ACC112 (cell line): ENCODE measurements at regions not wholly inside any gene's neighbourhood (a gene's known extent, or its start where the extent isn't known, plus 50 kb on each side); places are given as distances from the start of the nearest gene placed in this dataset.

Source experiments
- H2AFZ ChIP-seq: fragments of 200-600 bp; sonication (generic); one replicate; pipeline ENCODE4 v1.6.0; 2017; ENCODE audit warnings: antibody characterized with exemption, low read length; ENCODE audit not compliant: unreplicated experiment
- H3K27ac ChIP-seq: fragments of 200-600 bp; sonication (generic); 2 replicates; pipeline ENCODE4 v1.5.1; 2014; ENCODE audit warnings: low read depth, mild to moderate bottlenecking, antibody characterized with exemption, low read length, moderate library complexity
- H3K27me3 ChIP-seq: fragments of 200-600 bp; sonication (generic); 2 replicates; pipeline ENCODE4 v1.6.1; 2014; ENCODE audit warnings: mild to moderate bottlenecking, antibody characterized with exemption, low read length, moderate library complexity, mixed read lengths; ENCODE audit not compliant: insufficient read depth
- H3K36me3 ChIP-seq: fragments of 200-600 bp; sonication (generic); 2 replicates; pipeline ENCODE4 v1.6.1; 2016; ENCODE audit warnings: mild to moderate bottlenecking, antibody characterized with exemption, low read length, moderate library complexity, mixed read lengths; ENCODE audit not compliant: insufficient read depth
- H3K4me1 ChIP-seq: fragments of 200-600 bp; sonication (generic); one replicate; pipeline ENCODE4 v1.6.1; 2016; ENCODE audit warnings: low read length, mixed read lengths; ENCODE audit not compliant: insufficient read depth, unreplicated experiment, control insufficient read depth
- H3K4me3 ChIP-seq: fragments of 200-600 bp; sonication (generic); 2 replicates; pipeline ENCODE4 v1.5.1; 2014; ENCODE audit warnings: mild to moderate bottlenecking, low read depth, low read length
- H3K79me2 ChIP-seq: fragments of 200-600 bp; sonication (generic); one replicate; pipeline ENCODE4 v1.6.0; 2016; ENCODE audit warnings: low read length; ENCODE audit not compliant: control insufficient read depth, unreplicated experiment, insufficient read depth

DNA sequence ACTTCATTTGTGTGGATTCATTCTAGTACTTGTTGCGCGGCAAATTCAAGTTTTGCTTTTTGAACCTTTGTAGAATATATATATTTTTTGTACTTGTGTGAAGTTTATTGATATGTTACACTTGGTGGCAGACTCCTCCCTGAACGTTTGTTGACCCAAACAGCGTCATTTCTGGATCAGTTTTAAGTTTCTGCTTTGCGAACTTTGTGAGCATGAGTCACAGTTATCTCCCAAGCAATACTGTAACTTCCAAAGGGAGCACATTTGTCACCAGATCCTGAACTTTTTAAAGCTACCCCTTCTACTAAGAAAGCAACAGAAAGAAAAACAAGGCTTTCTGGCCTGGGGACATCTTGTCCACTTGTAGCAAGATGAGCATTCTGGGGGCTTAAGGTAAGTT, 74.8 kb upstream of the CACNA2D3 start:
- H3K4me3 ChIP-seq, result no peak overlapping the region
- H2AFZ ChIP-seq, result no peak overlapping the region
- no peak overlapping the region for H3K27ac ChIP-seq
- H3K36me3 ChIP-seq, result no peaks in the 10 kb centered on the region
- H3K4me1 ChIP-seq, result no peaks in the 10 kb centered on the region
- H3K27me3 ChIP-seq, result no peaks in the 10 kb centered on the region
- H3K79me2 ChIP-seq, result no peaks in the 10 kb centered on the region

DNA sequence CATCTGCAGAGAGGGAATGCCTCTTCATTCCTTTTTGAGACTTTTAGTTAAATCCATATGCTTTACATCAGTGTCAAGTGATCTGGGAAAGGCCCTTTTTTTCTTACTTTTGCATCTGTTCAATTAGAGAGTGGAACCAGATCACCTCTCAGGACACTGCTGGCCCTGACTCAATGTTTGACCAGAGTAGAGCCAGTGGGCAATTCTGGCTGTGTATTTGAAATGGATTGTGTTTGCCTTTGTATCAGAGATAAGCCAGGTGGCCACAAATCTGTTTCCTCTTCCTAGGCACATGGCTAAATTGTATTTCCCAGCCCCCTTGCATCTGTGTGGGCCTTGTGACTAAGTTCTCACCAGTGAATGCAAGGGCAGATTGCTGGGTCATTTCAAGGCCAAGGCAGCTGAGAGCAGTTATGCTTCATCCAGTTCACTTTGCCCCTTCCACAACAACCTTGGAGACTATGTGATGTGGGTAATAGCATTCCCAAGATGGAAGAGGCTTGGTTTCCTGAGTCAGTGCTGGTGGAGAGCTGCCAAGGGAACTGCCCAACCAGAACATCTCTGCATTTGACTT, 75.6 kb upstream of the CACNA2D3 start:
- no peak overlapping the region for H3K27ac ChIP-seq
- no peaks in the 10 kb centered on the region for H3K79me2 ChIP-seq
- no peaks in the 10 kb centered on the region for H3K36me3 ChIP-seq
- no peaks in the 10 kb centered on the region for H3K27me3 ChIP-seq
- H2AFZ ChIP-seq, result no peak overlapping the region
- H3K4me1 ChIP-seq, result no peaks in the 10 kb centered on the region
- no peak overlapping the region for H3K4me3 ChIP-seq

DNA sequence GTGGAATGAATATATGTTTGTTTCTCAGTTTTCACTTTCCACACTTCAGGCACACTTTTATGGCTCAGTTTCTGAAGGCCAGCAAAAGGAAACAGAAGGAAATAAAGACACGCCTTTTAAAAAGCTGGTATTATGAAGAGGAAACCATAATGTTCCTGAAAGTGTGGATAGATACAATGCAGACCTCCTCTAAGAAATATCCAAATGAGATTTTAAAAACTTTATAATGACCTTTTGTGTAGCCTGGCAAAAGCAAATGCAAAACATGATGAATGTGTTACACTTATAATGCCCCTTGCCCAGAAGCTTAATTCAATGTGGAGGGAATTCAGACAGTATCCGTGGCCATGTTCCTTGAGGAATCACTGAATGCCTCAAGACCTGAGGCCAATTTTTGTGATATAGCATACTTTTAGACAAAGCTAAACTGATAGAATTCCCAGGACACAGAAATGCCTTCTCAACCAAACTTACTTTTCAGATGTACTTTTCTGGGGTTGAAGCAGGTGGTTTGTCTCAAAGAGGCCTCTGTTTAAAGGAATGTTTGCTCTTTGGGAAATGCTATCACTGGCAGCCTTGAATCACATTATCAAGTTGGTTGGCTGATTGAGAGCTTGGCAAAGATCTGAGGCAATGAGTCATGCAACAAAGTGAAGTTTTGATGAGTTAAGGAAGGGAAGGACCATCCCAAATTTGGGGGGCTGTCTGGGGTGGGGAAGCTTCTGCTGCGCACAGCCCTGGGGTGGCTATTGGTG, 77.1 kb upstream of the CACNA2D3 start:
- no peak overlapping the region for H2AFZ ChIP-seq
- no peaks in the 10 kb centered on the region for H3K36me3 ChIP-seq
- no peaks in the 10 kb centered on the region for H3K27me3 ChIP-seq
- H3K4me3 ChIP-seq, result no peak overlapping the region
- H3K4me1 ChIP-seq, result no peaks in the 10 kb centered on the region
- no peaks in the 10 kb centered on the region for H3K79me2 ChIP-seq
- no peak overlapping the region for H3K27ac ChIP-seq

DNA sequence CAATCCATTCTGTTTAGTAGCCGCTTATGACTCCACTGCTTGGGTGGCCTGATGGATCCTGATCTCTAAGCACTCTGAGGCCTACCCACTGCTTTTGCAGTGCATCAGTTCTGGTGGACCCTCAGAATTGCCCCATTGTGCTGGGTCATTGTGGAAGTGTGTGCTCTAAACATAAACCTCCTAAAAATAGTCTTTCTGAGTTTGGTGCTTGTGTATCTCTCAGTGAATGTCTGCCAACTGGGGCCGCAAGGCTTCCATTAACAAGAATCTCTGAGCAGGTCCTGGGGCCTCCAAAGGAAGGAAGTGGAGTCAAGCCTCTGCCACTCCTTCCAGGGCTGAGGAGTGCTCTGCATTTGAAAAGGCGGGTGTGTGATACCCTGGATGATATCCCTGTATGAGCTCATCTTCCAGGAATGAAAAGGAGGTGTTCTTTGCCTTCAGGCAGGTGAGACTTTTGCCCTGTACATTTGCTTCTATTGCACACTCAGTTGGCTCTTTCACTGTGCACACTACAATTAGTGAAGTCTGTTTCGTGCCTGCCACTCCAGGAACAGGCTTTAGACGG, 80.0 kb upstream of the CACNA2D3 start:
- no peaks in the 10 kb centered on the region for H3K4me1 ChIP-seq
- no peaks in the 10 kb centered on the region for H3K36me3 ChIP-seq
- no peaks in the 10 kb centered on the region for H3K79me2 ChIP-seq
- no peak overlapping the region for H2AFZ ChIP-seq
- no peak overlapping the region for H3K27ac ChIP-seq
- no peak overlapping the region for H3K4me3 ChIP-seq
- no peaks in the 10 kb centered on the region for H3K27me3 ChIP-seq

DNA sequence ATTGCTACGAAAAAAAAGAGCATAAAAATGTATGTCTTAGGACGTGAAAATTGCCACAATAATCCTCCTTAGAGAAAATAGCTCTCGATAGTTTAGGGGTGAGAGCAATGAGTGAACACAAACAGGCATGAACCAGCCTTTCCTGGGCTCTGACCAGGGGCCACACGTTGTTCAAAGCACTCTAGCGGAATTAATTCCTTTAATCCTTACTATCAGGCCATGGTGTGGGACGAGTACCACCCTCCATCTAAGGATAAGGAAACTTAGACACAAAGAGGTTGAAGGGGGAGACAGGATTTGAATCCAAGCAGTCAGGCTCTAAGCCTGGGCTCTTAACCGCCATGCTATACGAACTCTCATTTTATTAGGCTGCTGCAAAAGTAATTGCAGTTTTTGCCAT, 81.9 kb upstream of the CACNA2D3 start:
- no peaks in the 10 kb centered on the region for H3K36me3 ChIP-seq

DNA sequence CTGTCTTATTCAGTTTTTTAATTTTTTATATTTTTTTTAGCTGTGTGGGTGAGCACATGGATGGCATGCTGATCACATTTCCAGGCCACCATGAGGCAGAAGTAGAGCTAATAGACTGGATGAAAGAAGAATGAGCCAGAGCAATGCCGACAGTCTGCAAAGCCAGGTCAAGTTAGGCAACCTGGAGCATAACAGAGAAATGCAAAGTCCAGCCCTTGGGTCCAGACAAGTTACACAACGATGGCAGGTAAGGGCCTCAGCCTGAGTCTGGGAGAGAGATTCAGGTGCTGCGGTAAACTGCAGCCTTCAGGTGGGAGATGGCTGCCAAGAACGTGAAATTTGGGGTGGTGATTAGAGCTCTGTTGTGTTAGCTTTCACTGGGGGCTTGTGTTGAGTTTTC, 84.0 kb upstream of the CACNA2D3 start:
- H3K36me3 ChIP-seq, result no peaks in the 10 kb centered on the region
- no peaks in the 10 kb centered on the region for H3K27me3 ChIP-seq
- no peak overlapping the region for H3K4me3 ChIP-seq
- H2AFZ ChIP-seq, result no peak overlapping the region
- H3K79me2 ChIP-seq, result no peaks in the 10 kb centered on the region
- no peak overlapping the region for H3K27ac ChIP-seq
- no peaks in the 10 kb centered on the region for H3K4me1 ChIP-seq

More for the DNA sequence above, 81.9 kb upstream of the CACNA2D3 start:
- H3K27me3 ChIP-seq, result no peaks in the 10 kb centered on the region
- H3K4me1 ChIP-seq, result no peaks in the 10 kb centered on the region
- H3K27ac ChIP-seq, result no peak overlapping the region
- no peak overlapping the region for H3K4me3 ChIP-seq
- H2AFZ ChIP-seq, result no peak overlapping the region
- no peaks in the 10 kb centered on the region for H3K79me2 ChIP-seq

DNA sequence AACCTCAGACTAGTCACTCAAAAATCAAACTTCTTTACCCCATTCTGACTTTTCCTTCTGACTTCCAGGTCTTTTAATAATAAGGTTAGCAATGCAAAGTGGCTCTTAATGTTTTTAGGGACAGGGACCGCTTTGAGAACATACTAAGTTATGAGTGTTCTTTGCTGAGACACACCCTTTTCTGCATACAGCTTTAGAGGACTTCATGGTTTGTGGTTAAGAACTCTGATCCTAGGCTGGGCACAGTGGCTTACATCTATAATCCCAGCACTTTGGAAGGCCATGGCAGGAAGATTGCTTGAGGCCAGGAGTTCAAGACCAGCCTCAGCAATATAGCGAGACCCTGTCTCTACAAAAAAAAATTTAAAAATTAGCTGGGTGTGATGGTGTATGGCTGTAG, 85.8 kb upstream of the CACNA2D3 start:
- H3K27ac ChIP-seq, result no peak overlapping the region
- H3K4me3 ChIP-seq, result no peak overlapping the region
- no peaks in the 10 kb centered on the region for H3K36me3 ChIP-seq
- no peak overlapping the region for H2AFZ ChIP-seq
- H3K4me1 ChIP-seq, result no peaks in the 10 kb centered on the region
- H3K79me2 ChIP-seq, result no peaks in the 10 kb centered on the region
- no peaks in the 10 kb centered on the region for H3K27me3 ChIP-seq

DNA sequence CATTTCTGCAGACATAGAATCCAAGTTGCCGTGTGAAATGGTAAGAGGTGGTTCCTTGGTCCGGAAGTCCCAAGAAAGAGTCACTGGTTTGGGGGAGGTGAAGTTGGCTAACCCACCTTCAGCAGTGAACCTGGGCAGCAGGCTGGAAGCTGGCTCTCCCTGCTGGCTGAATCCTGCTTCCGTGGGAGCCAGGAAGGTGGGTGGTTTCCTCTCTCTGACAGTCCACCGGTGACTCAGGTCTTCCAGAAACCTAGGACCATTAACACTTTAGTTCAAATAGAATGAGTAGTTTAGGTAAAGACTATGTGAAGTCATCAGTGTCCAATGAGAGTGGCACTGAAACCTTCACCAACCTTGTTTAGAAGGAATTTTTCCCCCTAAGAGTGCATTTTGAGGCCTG, 87.4 kb upstream of the CACNA2D3 start:
- no peaks in the 10 kb centered on the region for H3K27me3 ChIP-seq
- H2AFZ ChIP-seq, result no peak overlapping the region
- H3K4me1 ChIP-seq, result no peaks in the 10 kb centered on the region
- no peak overlapping the region for H3K27ac ChIP-seq
- H3K36me3 ChIP-seq, result no peaks in the 10 kb centered on the region
- H3K79me2 ChIP-seq, result no peaks in the 10 kb centered on the region
- no peak overlapping the region for H3K4me3 ChIP-seq

DNA sequence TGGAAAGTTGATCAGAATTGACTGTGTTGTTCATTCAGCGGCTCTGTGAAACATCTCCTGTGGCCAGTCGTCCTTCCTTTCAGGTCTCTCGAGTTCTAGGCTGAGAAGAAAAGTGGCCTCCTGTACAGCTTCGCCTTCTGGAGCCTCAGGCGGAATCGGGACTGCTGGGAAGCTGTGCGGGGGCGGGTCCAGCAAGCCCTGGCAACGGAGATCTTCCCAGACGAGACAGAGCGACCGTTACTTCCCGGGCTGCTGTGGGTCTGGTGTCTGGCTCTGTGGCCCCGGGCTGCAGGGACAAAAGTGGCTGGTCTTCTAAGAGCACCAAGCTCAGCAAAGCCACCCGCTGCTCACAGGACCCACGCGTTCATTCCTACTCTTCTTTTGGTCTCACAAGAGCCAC, 88.6 kb upstream of the CACNA2D3 start:
- no peaks in the 10 kb centered on the region for H3K27me3 ChIP-seq
- no peaks in the 10 kb centered on the region for H3K36me3 ChIP-seq
- H3K79me2 ChIP-seq, result no peaks in the 10 kb centered on the region
- no peak overlapping the region for H2AFZ ChIP-seq
- H3K27ac ChIP-seq, result no peak overlapping the region
- H3K4me1 ChIP-seq, result no peaks in the 10 kb centered on the region
- H3K4me3 ChIP-seq, result no peak overlapping the region

DNA sequence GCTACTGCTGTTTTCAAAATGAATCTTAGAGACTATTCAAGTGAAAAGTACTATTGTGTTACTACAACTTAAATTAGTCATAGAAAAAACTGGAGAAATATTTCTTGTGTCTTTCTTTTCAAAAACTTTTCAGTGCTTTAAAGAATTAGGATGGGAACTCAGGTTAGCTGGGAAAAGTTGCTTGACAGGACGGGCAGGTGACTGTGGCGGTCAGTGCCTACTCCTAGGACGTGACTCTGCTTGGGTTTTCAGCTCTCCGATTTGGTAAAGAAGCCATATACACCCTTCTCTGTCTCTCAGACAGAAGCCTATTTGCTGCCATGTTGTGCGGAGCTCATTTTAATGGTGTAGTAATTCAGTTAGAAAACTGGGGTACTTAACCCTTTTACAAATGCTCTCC, 89.8 kb upstream of the CACNA2D3 start:
- H3K4me1 ChIP-seq, result no peaks in the 10 kb centered on the region
- H3K36me3 ChIP-seq, result no peaks in the 10 kb centered on the region
- H2AFZ ChIP-seq, result no peak overlapping the region
- H3K4me3 ChIP-seq, result no peak overlapping the region
- H3K79me2 ChIP-seq, result no peaks in the 10 kb centered on the region
- H3K27ac ChIP-seq, result no peak overlapping the region
- H3K27me3 ChIP-seq, result no peaks in the 10 kb centered on the region

DNA sequence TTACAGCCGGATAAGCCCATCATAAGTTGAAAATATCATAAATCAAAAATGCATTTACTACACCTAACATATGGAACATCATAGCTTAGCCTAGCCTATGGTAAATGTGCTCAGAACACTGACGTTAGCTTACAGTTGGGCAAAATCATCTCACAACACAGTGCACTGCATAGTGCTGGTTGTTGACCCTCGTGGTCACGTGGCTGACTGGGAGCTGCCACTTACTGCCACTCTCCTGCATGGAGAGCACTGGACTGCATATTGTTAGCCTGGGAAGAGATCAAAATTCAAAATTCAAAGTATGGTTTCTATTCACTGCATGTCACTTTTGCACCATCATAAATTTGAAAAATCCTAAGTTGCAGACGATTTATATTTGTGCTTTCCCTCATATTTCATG, 94.0 kb upstream of the CACNA2D3 start:
- H3K4me1 ChIP-seq, result no peaks in the 10 kb centered on the region
- H3K4me3 ChIP-seq, result no peak overlapping the region
- no peaks in the 10 kb centered on the region for H3K79me2 ChIP-seq
- no peak overlapping the region for H2AFZ ChIP-seq
- no peak overlapping the region for H3K27ac ChIP-seq
- no peaks in the 10 kb centered on the region for H3K27me3 ChIP-seq
- no peaks in the 10 kb centered on the region for H3K36me3 ChIP-seq
